GM18907 (cell line): ENCODE measurements at regions not wholly inside any gene's neighbourhood (a gene's known extent, or its start where the extent isn't known, plus 50 kb on each side); places are given as distances from the start of the nearest gene placed in this dataset.

ENCODE experiments used
- ATAC-seq: cut with Tn5 transposase; IDR thresholded peaks from one replicate; pipeline ENCODE4 v1.9.1; 2021; ENCODE audit warnings: mild to moderate bottlenecking, moderate library complexity; ENCODE audit not compliant: unreplicated experiment

DNA sequence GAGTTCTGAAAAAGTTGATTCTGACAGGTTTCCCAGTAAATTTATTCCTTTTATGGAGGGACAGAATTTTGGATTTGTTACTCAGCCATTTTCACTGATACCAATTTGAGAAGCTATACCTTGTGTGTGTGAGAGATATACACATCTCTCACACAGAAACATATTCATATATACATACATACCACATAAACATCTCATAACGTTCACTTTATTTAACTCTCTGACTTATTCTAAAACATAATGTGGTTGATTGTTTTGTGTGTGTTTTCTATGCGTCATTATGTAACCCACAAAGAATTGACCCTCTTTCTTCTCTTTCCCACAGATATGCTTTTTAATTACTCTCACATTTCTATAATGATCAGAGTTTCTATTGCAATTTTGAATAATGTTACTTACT, 570.8 kb upstream of the TLE4 start:
- ATAC-seq: no peak

DNA sequence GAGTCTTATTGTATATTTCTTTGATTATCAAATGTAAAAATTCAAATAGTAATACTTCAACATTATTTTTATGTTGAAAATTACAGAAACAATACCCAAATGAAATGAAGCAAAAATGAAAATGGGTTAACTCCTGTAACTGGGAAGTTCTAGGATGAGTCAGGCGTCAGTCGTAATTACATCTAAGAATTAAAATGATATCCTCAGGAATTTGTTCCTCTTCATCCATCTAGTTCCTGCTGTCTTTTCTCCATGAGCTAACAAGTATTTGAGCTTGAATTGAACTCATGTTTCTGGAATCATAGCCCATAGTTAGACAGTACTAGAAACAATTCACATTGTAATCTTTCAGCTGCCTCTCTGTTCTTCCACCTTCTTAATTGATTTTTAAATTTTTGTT, 568.3 kb upstream of the TLE4 start:
- ATAC-seq: no peak

DNA sequence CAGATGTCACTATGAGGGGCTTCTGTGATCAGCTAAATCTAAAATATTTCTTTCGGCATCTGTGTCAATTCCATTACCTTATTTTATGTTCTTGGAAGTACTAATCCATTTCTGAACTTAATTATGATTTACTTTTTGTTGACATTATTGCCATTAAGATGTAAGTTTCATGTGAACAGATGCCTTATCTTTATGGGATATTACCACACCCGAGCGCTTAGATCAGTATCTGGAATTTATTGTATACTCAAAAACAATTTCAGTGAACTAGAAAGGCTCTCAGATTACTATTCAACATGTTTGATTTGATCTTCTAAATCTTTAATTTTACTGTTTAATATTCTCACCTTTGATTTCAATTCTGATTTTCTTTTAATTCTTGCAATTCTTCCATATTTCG, 567.7 kb upstream of the TLE4 start:
- ATAC-seq: no peak

DNA sequence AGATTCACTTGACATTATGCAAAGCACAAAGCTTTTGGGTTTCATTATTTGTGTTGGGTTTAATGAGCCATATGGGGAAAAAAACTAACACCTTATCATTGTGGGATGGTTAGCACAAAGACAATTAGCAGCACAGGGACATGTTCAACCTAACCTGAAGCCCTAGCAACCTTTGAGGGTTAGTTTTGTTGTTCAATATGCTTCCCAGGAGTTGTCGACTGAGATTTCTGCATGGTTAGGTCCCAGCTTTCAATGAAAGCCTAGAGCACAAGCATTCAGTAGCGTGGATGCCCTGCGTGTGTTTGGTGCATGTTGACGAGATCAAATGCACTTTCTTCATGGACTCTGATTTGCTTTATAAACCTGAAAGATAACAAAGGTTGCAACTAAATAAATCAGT, 565.2 kb upstream of the TLE4 start:
- ATAC-seq: no peak

DNA sequence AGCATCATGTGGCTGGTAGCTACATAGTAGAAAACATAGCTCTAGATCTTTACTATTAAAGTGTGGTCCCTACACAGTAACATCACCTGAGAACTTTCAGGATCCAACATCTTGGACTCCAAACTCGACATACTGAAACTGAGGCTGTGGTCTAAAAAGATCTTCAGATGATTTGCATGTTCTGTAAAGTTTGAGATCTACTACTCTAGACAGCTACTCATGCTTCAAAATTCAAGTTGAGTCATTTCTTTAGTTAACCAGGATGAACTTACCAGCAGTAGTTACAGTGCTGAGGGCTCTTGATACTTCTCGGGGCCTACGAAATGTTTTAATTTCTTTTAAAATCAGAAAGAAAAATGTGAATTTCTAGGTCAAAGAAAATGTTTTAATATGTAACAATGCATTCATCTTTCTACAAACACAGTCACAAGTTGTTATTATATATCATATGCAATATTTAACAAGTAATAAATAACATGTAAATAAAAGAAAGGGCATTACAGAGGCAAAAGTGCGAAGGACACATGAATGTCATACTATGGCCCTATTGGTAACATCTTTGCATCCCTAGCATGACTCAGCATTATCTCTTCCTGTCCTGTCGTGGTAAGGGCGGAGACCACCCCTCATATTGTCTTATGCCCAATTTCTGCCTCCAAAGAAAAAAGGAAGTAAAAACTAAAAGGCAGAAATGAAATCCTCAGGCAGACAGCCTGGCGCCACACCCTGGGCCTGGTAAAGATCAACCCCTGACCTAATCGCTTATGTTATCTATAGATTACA, 563.9 kb upstream of the TLE4 start:
- peak; percentile 84 for ATAC-seq

DNA sequence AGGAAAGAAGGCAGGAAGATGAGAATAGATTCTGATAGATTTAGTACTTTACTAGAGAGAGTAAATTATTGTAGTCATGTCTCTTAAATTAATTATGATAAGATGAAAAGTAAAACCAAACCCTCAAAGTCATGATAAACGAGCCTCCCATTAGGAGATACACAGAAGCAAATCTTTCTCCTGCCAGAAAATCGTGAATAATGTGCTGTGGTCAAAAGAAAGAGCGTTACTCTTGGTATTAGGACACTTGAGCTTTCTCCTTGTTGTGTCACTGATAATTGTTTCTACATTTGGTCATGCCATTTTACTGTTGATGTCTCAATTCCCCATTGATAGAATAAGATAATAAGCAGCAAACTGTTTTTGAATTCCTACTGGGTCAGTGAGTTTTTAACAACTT, 562.8 kb upstream of the TLE4 start:
- no peak for ATAC-seq

DNA sequence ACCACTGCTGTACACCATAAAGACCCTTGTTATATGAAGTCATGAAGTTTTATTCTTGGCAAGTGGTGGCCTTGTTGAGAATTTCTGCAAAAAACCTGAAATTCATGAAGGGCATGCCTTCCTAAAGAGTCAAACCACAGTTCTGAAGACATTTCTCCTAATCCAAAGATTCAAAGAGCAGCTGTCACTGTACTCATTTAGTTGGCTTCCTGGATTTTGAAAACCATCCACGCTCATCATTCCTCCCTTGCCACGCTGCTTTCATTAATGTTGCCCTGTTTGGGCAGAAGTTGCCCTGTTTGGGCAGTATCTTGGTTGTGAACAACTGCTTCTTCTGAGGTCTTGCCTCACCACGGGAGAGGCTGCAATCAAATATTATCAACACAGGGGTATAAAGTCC, 560.3 kb upstream of the TLE4 start:
- ATAC-seq: no peak

DNA sequence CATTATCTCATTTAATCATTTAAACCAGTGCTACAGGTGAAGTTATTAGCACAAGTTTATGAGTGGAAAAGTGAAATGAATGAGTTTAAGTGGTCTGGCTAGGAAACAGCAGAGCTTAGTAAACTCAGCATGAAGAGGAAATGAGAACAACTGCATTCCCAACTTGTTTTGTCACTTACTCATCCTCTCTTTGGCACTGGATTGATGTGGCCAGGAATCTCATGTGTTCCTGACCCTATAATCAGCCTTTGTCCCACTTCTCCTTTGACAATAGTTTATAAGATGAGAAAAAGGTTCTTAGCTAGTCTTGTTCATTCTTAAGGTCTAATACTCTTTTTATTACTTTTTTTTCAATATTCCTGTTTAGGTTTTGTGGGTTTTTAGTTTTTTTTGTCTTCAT, 559.2 kb upstream of the TLE4 start:
- no peak for ATAC-seq

DNA sequence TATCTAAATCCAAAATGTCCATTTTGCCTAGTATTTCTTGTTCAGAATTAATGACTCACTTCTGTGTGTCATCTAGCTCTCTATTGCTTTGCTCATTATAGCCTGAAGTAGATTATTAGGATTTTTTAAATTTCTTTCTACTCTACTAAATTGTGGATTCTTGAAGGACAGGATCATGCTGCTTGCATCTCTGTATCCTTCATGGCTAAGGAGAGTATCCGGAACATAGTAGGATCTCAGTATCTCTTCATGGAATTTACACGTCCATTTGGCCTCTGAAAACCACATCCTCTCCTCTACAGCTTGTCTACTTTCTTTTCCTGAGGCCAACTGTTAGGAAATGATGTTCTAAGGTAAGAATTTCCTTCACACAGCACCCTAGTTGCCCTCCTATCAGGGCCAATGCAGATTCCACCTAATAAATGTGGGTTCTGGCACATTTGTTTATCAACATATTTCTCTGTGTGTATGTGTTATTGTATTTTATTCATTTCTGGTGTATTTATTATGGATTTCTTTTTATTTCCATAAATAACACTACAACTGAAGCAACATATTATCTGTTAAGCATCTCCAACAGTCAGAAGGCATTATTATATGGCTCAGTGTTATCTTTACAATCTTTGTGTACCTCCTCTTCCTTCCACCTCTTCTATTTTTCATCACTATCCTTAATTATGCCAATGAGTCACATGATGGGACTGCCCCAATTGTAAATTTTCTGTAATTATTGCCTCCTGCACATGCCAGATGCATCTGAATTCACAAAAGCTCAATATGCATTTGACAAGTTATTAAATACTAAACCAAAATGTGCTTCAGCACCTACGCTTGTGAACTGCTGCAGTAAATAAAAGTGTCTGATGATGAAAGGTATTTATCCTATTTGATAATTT, 557.8 kb upstream of the TLE4 start:
- no peak for ATAC-seq

DNA sequence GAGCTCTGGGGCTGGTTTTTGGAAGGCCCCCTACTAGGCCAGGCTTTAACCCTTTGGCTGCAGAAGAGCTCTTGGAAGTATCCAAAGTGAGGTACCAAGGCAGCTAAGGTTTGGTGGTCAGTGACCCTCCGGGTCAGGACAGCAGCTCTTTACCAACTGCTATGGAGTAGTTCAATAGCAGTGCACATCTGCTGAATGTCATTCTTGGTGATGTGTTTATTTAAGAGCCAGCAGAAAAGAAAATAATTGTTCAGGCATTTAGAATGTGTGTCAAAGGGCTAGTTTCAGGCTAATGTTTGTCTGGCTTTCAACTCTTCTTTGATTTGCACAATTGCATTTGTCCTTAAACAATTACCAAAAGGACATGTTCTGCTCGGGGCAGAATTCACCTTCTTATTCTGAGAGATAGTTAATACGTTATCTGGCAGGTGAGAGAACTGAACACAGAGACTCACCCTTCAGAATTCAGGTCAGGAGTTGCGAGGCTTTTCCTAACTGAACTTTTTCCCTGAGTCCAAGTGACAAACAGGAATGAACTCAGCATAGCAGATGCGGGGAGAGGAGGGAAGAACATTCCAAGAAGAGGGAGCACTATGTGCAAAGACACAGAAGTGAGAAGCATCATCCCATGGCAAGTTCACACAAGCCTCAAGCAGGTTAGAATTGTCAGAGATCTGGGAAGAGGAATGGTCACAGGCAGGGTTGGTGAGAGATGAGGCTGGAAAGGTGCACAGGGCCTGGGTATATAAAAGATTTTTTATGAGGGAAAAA, 556.7 kb upstream of the TLE4 start:
- ATAC-seq: no peak

DNA sequence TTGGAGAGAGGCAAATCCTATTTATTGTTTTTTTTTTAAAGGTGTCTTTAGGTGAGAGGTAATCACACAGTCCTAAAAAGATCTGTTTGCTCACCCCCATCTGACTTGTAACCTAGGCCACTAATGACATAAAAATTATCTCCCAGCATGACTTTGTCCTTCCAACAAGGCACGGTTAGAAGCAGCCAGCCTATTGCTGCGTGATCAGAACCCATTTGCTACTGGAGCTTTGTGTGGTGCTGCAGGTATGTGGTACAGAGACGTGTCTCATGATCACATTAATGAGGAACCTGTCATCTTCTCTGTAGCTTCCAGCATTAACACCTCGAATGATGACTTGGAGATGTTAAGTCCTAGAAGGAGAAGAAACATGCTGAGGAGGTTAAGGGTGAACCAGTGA, 555.8 kb upstream of the TLE4 start:
- no peak for ATAC-seq

DNA sequence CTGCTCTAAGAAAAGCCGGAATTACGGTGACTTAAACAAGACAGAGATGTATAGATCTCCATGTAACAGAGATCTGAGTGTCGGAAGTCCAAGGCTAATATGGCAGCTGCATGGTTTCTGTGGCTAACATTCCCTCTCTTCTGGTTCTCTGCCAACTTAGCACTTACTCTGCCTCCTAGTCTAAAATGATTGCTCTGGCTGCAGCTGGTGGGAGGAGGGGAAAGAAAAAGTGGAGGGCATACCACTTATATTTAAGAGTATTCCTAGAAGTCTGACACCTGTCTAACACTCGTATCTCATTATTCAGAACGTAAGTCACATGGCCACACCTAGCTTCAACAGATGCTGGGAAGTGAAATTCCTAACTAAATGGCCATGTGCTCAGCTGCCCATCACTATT, 551.5 kb upstream of the TLE4 start:
- no peak for ATAC-seq

DNA sequence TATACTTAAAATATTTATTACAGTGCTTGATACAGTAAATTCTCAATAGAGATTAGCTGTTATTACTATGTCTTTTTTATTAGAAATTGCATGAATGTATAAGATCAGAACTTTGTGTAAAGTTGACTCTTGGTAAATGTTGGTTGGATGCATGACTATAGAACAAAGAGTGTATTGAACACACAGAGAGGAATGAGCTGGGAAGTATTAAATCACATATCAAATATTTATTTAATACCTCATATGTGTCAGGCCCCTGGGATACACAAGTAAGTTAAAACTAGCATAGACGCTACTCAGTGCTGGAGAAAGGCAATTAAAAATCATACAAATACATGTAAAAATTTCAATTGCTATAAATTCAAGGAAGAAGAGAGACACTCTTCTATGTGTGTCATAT, 550.7 kb upstream of the TLE4 start:
- ATAC-seq: no peak

DNA sequence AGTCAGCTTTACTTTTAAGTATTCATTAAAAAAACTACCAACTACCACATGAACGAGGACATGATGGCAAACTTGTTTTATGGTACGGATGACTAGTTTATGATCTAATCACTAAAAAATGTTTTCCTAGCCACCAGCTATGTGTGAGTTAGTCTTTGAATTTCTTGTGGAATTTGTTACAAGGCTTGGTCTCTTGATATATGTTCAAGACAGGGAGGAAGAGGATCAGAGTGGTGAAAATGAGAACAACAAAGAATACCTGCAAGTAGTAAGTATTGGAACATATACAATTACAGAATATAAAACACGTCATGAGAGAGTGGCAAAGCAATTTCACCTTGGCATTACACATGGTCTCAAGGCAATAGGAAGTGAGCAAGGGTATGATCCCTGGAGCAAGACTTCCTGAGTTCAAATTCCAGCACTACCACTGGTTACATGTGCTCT, 548.6 kb upstream of the TLE4 start:
- no peak for ATAC-seq

DNA sequence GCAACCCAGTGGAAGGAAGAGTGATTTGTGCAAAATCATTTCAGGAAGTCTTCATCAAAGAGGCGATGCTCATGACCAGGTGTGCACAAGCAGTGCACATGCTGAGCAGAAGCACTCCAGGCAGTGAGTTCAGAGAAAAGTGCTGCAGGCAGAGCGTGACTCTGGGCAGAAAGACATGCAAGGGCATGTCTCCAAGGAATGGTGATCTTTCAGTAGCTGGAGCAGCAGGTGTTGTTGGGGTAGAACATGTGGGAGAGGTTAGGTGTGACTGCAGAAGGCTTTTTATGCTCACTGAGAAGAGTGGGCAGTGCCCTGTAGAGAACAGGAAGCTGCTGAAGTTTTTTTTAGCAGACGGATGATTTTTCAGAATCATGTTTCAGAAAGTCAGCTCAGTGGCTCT, 545.4 kb upstream of the TLE4 start:
- peak; percentile 72 for ATAC-seq

DNA sequence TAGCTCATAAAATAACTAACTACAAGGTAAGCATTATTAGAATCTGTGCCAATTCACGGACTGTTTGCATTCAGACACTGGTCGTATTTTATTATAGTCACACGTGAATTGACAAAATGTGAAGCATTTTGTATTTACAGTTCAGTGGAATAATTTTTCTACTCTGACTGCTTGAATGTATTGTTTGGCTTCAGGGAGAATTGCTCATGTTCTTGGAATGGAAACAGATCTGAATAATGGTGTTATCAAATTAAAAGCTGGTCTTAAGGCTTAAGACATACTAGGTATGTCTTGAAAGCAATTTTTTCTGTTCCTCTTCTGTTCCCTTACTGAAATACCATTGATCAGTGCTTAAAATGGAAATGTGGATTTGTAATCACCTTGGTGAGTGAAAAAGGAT, 543.7 kb upstream of the TLE4 start:
- no peak for ATAC-seq

DNA sequence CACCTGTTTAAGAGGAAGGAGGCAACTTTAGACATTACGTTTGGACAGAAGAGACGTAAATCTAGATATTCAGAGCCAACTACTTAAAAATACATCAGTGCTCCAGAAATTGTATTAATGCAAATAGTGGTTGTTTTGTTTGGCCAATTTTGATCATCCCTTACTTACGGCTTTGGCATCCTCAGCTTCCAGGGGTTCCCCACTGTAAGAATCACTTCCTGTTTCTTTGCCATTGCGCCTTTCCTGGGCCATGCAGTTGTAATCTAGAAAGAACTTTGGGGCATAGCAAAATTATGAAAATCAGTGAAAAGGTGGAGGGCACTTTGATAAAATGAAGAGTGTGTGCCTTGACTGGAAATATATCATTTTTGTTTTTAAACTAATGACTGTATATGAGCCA, 537.2 kb upstream of the TLE4 start:
- ATAC-seq: no peak

DNA sequence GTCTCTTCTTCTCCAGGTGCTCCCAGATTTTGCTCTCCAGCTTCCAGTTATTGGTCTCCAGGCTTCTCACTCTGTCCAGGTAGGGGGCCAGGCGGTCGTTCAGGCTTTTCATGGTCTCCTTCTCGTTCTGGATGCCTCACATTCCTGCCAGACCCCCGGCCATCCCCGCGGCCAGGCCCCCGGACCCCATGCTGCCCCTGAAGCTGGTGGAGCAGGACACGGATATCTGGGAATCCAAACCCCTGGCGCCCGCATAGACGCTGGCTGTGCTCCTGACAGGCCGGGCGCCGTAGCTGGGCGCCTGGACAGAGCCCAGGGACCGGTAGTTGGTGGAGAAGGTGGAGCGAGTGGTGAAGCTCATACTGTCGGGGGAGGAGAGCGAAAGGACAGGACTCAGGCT, 534.4 kb upstream of the TLE4 start:
- ATAC-seq: no peak

DNA sequence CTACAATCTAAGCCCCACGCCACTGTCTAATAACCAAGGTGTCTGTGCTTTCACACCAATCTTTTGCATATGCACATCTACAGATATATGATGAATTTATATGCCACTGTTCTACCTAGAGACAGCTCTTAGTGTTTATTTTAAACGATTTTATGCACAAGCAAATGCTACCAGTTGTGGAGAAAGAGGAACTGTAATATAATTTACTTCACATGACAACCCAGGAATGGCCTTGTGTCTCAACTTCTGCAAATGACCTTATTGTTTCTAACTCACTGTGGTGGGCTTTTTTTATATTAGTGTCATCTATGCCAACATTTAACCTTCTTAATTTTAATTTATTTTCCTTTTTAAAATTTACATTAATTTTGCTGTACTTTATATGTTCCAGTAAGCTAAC, 531.1 kb upstream of the TLE4 start:
- ATAC-seq: no peak

DNA sequence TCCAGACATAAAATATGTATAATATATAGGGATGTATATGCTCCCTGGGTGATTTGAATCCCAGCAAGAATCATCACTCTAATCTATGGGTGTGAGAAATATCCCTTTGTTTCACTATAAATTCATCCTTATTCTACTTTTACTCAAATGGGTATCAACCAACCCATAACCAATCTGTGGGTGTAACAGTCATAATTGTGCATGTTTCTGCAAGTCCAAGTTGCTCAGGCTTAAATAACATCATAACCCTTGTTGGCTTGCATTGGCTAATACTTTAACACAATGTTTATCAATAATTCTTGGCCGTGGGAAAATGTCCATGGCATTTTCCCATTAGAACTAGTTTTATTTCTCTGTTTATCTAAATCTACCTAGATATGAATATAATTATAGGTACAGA, 530.5 kb upstream of the TLE4 start:
- no peak for ATAC-seq

DNA sequence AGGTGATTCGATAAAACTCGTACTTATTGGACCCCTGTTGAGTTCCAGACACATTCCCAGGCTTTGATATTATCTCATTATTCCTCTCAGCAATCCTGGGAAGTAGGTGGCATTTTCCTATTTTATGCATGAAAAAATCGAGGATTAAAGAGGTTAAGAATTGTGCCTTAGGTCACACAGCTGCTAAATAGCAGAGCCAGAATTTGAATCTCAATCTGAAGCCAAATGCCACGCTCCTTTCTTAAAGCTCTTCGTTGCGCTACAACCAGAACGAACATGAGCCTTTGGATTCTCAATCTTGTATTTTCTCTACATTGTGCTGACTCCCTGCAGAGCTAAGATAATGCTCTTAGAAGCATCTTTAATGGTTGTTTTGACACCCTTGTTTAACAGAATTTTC, 527.8 kb upstream of the TLE4 start:
- no peak for ATAC-seq

DNA sequence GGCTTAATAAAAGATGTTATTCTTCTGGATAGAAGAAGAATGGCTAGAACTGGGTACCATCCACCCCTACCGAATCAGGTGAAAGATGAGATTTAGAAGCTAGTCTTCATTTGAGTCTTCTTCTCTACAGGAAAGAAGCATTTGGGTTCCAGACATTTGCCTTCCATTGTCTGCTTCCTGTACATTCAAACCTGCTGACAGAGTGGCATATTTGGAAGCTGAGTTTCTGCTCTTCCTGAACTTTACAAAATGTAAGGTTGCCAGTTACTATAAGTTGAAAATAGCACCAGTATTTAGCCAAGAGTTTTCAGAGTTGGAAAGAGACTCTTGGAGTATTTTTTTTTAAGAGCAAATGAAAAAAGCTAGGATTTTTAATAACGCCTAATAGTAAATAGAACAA, 525.4 kb upstream of the TLE4 start:
- no peak for ATAC-seq
